Hepatocyte (in vitro differentiated cells): ENCODE measurements at regions not wholly inside any gene's neighbourhood (a gene's known extent, or its start where the extent isn't known, plus 50 kb on each side); places are given as distances from the start of the nearest gene placed in this dataset.

Experiments
- DNase-seq: peaks from one replicate; pipeline ENCODE4 v3.0.0-alpha.2; 2016; ENCODE audit warnings: low spot score
- H2AFZ ChIP-seq: fragments of 200-600 bp; sonication (generic); 2 replicates; pipeline ENCODE4 v1.6.0; 2016; ENCODE audit warnings: antibody characterized with exemption, mild to moderate bottlenecking
- H3K27ac ChIP-seq: fragments of 200-600 bp; sonication (generic); 2 replicates; pipeline ENCODE4 v1.5.1; 2016; ENCODE audit warnings: mild to moderate bottlenecking
- H3K27me3 ChIP-seq: fragments of 200-600 bp; sonication (generic); 2 replicates; pipeline ENCODE4 v1.6.1; 2016
- H3K36me3 ChIP-seq: fragments of 200-600 bp; sonication (generic); replicated peaks from 2 replicates; pipeline ENCODE4 v1.5.1; 2016; ENCODE audit warnings: low read depth; ENCODE audit not compliant: insufficient read depth
- H3K4me1 ChIP-seq: fragments of 200-600 bp; sonication (generic); 2 replicates; pipeline ENCODE4 v1.5.1; 2016; ENCODE audit warnings: mild to moderate bottlenecking, moderate library complexity; ENCODE audit not compliant: insufficient read depth
- H3K4me2 ChIP-seq: fragments of 200-600 bp; sonication (generic); 2 replicates; pipeline ENCODE4 v1.6.0; 2016
- H3K4me3 ChIP-seq: fragments of 200-600 bp; sonication (generic); 2 replicates; pipeline ENCODE4 v1.5.1; 2016; ENCODE audit warnings: mild to moderate bottlenecking
- H3K79me2 ChIP-seq: fragments of 200-600 bp; sonication (generic); 2 replicates; pipeline ENCODE4 v1.6.0; 2017; ENCODE audit warnings: mild to moderate bottlenecking
- H3K9me2 ChIP-seq: fragments of 200-600 bp; sonication (generic); replicated peaks from 2 replicates; pipeline ENCODE4 v1.6.0; 2017; ENCODE audit warnings: mild to moderate bottlenecking; ENCODE audit not compliant: insufficient read depth
- H3K9me3 ChIP-seq: fragments of 200-600 bp; sonication (generic); 2 replicates; pipeline ENCODE4 v1.5.1; 2016; ENCODE audit warnings: low read depth, mild to moderate bottlenecking
- H4K20me1 ChIP-seq: fragments of 200-600 bp; sonication (generic); 2 replicates; pipeline ENCODE4 v1.6.0; 2016; ENCODE audit warnings: mild to moderate bottlenecking; ENCODE audit not compliant: insufficient read depth, poor library complexity, severe bottlenecking
- EZH2 ChIP-seq: fragments of 200-600 bp; sonication (generic); IDR thresholded peaks from 2 replicates; pipeline ENCODE4 v1.6.1; 2016; ENCODE audit warnings: antibody characterized with exemption, mild to moderate bottlenecking, borderline replicate concordance
- EZH2phosphoT487 ChIP-seq: fragments of 200-600 bp; sonication (generic); IDR thresholded peaks from one replicate; pipeline ENCODE4 v1.6.1; 2018; ENCODE audit warnings: antibody characterized with exemption, mild to moderate bottlenecking, low read depth, moderate library complexity; ENCODE audit not compliant: unreplicated experiment, severe bottlenecking
- WGBS: methylation state at CpG from one replicate; pipeline ENCODE4 v1.1.6; 2016; ENCODE audit warnings: low lambda C conversion rate; ENCODE audit errors: missing lambda C conversion rate; 5-methylcytosine and 5-hydroxymethylcytosine counted together
- TF ChIP-seq, protein P1 (sequence below): fragments of 200-600 bp; sonication (generic); IDR thresholded peaks from 2 replicates; pipeline ENCODE4 v1.5.1; 2016; ENCODE audit warnings: antibody characterized with exemption, mild to moderate bottlenecking; ENCODE audit not compliant: poor library complexity

DNA sequence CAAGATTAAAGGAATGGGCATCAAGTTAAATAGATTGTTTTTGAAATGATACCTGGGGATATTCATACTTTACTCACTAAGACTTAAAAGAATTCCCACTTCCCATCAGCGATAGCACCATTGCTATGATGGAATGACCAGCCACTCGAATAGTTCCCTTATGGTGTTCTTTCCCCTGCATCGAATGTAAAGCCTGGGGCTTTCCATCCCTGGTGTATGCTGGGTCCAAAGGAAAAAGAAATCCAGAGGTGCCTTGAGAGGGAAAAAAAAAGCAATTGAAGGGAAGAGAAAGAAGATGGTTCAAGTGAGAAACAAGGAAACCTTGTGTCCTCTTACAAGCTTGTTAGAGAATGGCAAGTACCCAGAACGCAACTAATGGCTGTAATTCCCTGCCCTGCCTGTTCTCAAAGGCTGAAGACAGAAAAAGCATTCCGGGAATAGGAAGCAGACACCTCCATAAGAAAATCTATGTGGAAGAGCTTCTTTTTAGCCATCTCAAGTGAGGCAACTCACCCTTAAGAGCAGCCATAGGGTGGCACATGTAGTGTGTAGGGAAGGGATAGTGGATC lies 351.1 kb upstream of the DAB2 start:
- no peaks in the 10 kb centered on the region for H3K9me3 ChIP-seq
- H4K20me1 ChIP-seq: no peaks in the 10 kb centered on the region
- no peak for TF ChIP-seq EZH2phosphoT487
- no peak for TF ChIP-seq EZH2
- TF ChIP-seq, protein P1, sequence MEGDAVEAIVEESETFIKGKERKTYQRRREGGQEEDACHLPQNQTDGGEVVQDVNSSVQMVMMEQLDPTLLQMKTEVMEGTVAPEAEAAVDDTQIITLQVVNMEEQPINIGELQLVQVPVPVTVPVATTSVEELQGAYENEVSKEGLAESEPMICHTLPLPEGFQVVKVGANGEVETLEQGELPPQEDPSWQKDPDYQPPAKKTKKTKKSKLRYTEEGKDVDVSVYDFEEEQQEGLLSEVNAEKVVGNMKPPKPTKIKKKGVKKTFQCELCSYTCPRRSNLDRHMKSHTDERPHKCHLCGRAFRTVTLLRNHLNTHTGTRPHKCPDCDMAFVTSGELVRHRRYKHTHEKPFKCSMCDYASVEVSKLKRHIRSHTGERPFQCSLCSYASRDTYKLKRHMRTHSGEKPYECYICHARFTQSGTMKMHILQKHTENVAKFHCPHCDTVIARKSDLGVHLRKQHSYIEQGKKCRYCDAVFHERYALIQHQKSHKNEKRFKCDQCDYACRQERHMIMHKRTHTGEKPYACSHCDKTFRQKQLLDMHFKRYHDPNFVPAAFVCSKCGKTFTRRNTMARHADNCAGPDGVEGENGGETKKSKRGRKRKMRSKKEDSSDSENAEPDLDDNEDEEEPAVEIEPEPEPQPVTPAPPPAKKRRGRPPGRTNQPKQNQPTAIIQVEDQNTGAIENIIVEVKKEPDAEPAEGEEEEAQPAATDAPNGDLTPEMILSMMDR: no peak
- no peak overlapping the region for H2AFZ ChIP-seq
- no peak for DNase-seq
- H3K4me2 ChIP-seq: no peak overlapping the region
- H3K4me1 ChIP-seq: no peaks in the 10 kb centered on the region
- 92% methylated on average over 5 of the region's 5 CpGs for WGBS
- H3K4me3 ChIP-seq: no peak overlapping the region
- no peaks in the 10 kb centered on the region for H3K27me3 ChIP-seq
- no peaks in the 10 kb centered on the region for H3K79me2 ChIP-seq
- H3K27ac ChIP-seq: peak overlapping the region; percentile 38
- H3K36me3 ChIP-seq: no peaks in the 10 kb centered on the region
- H3K9me2 ChIP-seq: no peaks in the 10 kb centered on the region

- H3K4me2 ChIP-seq: no peak overlapping the region
- peak; percentile 13 for DNase-seq
- H3K36me3 ChIP-seq: no peaks in the 10 kb centered on the region
- no peak overlapping the region for H2AFZ ChIP-seq
- no peaks in the 10 kb centered on the region for H3K9me2 ChIP-seq
- H3K9me3 ChIP-seq: no peaks in the 10 kb centered on the region
- no peaks in the 10 kb centered on the region for H3K27me3 ChIP-seq
- 73% methylated on average over 2 of the region's 2 CpGs for WGBS
- no peaks in the 10 kb centered on the region for H3K4me1 ChIP-seq
- TF ChIP-seq EZH2phosphoT487 (no peak), EZH2 (no peak)
- TF ChIP-seq, protein P1: no peak
- H3K79me2 ChIP-seq: no peaks in the 10 kb centered on the region
- no peak overlapping the region for H3K4me3 ChIP-seq
- no peaks in the 10 kb centered on the region for H4K20me1 ChIP-seq
- H3K27ac ChIP-seq: peak overlapping the region; percentile 38
Measured at GRCh38 chr5:39775086-39775796, 350.5 kb upstream of the DAB2 start.

- no peaks in the 10 kb centered on the region for H4K20me1 ChIP-seq
- no peaks in the 10 kb centered on the region for H3K9me2 ChIP-seq
- H3K4me3 ChIP-seq: no peak overlapping the region
- no peaks in the 10 kb centered on the region for H3K79me2 ChIP-seq
- DNase-seq: no peak
- TF ChIP-seq, protein P1: no peak
- TF ChIP-seq EZH2 (no peak), EZH2phosphoT487 (no peak)
- no peaks in the 10 kb centered on the region for H3K27me3 ChIP-seq
- no peak overlapping the region for H2AFZ ChIP-seq
- no peaks in the 10 kb centered on the region for H3K36me3 ChIP-seq
- no peaks in the 10 kb centered on the region for H3K4me1 ChIP-seq
- H3K27ac ChIP-seq: no peak overlapping the region
- H3K4me2 ChIP-seq: no peak overlapping the region
- H3K9me3 ChIP-seq: no peaks in the 10 kb centered on the region
Measured at GRCh38 chr5:39774605-39775004, 349.8 kb upstream of the DAB2 start.
